Suprapubic skin (tissue), 4 donors: ENCODE measurements at regions not wholly inside any gene's neighbourhood (a gene's known extent, or its start where the extent isn't known, plus 50 kb on each side); places are given as distances from the start of the nearest gene placed in this dataset.

Experiments
- DNase-seq, 2 donors: peaks; one replicate each; pipeline ENCODE4 v3.0.0-alpha.2; 2019; ENCODE audit warnings: low spot score in 2 of 2
- H3K27ac ChIP-seq: fragments of 200-600 bp; sonication (generic); one replicate; pipeline ENCODE4 v1.5.1; 2019
- H3K27me3 ChIP-seq: fragments of 200-600 bp; sonication (generic); one replicate; pipeline ENCODE4 v1.5.1; 2019
- H3K36me3 ChIP-seq: fragments of 200-600 bp; sonication (generic); one replicate; pipeline ENCODE4 v1.5.1; 2019
- H3K4me1 ChIP-seq: fragments of 200-600 bp; sonication (generic); one replicate; pipeline ENCODE4 v1.5.1; 2019
- H3K4me3 ChIP-seq: fragments of 200-600 bp; sonication (generic); one replicate; pipeline ENCODE4 v1.5.1; 2019; ENCODE audit warnings: mild to moderate bottlenecking
- H3K9me3 ChIP-seq: fragments of 200-600 bp; sonication (generic); one replicate; pipeline ENCODE4 v1.5.1; 2019
- CTCF ChIP-seq, 2 donors: fragments of 200-600 bp in 1 of 2; fragments of 450-650 bp in 1 of 2; sonication (generic) in 1 of 2; IDR thresholded peaks; one replicate each; pipeline ENCODE4 v1.5.1; 2016 to 2019; ENCODE audit warnings: antibody characterized with exemption in 2 of 2, mild to moderate bottlenecking in 1 of 2, moderate library complexity in 1 of 2
- EP300 ChIP-seq: sonication (generic); formaldehyde crosslinking; IDR thresholded peaks from one replicate; pipeline ENCODE4 v1.6.1; 2017; ENCODE audit warnings: antibody characterized with exemption
- POLR2A ChIP-seq, 2 donors: fragments of 450-650 bp; IDR thresholded peaks; one replicate each; pipeline ENCODE4 v1.6.1; 2017; ENCODE audit warnings: antibody characterized with exemption in 2 of 2, mild to moderate bottlenecking in 2 of 2, moderate library complexity in 2 of 2
- POLR2AphosphoS5 ChIP-seq, 3 donors: sonication (generic); formaldehyde crosslinking; IDR thresholded peaks; one replicate each; pipeline ENCODE4 v1.6.1; 2017; ENCODE audit warnings: antibody characterized with exemption in 3 of 3
- WGBS: methylation state at CpG from one replicate; pipeline ENCODE4 v1.1.5; 2018; 5-methylcytosine and 5-hydroxymethylcytosine counted together

GRCh38 chr4:152075253-152075928 is 314.6 kb upstream of the GATB start:
- H3K4me1 ChIP-seq: peaks cover 5% of the 10 kb centered on the region
- H3K9me3 ChIP-seq: no peaks in the 10 kb centered on the region
- TF ChIP-seq EP300 (no peak), POLR2AphosphoS5 (IDR thresholded peaks at IDR 0.05) (no peak), CTCF (IDR thresholded peaks at IDR 0.05) (no peak), POLR2A (IDR thresholded peaks at IDR 0.05) (no peak)
- no peak for DNase-seq
- no peak overlapping the region for H3K4me3 ChIP-seq
- H3K36me3 ChIP-seq: no peaks in the 10 kb centered on the region
- no peaks in the 10 kb centered on the region for H3K27me3 ChIP-seq
- WGBS: 76% methylated on average over 8 of the region's 8 CpGs
- H3K27ac ChIP-seq: no peak overlapping the region

- H3K4me3 ChIP-seq: no peak overlapping the region
- TF ChIP-seq POLR2AphosphoS5 (IDR thresholded peaks at IDR 0.05) (no peak), EP300 (no peak), CTCF (IDR thresholded peaks at IDR 0.05) (no peak), POLR2A (IDR thresholded peaks at IDR 0.05) (no peak)
- WGBS: 65% methylated on average over 1 of the region's 1 CpG
- H3K27me3 ChIP-seq: no peaks in the 10 kb centered on the region
- no peak for DNase-seq
- H3K4me1 ChIP-seq: peaks cover 5% of the 10 kb centered on the region
- H3K36me3 ChIP-seq: no peaks in the 10 kb centered on the region
- H3K27ac ChIP-seq: no peak overlapping the region
- H3K9me3 ChIP-seq: no peaks in the 10 kb centered on the region
Observed at GRCh38 chr4:152074573-152074972, 313.8 kb upstream of the GATB start.

- DNase-seq: no peak
- Histone ChIP-seq H3K36me3 (no peaks in the 10 kb centered on the region), H3K9me3 (no peaks in the 10 kb centered on the region), H3K27me3 (no peaks in the 10 kb centered on the region), H3K4me1 (peaks cover 5% of the 10 kb centered on the region), H3K27ac (no peak overlapping the region), H3K4me3 (no peak overlapping the region)
- no peak for TF ChIP-seq EP300
- no peak for TF ChIP-seq CTCF (IDR thresholded peaks at IDR 0.05)
- TF ChIP-seq POLR2A (IDR thresholded peaks at IDR 0.05): no peak
- no peak for TF ChIP-seq POLR2AphosphoS5 (IDR thresholded peaks at IDR 0.05)
- 33% methylated on average over 1 of the region's 1 CpG for WGBS
Observed at GRCh38 chr4:152074088-152074437, 313.3 kb upstream of the GATB start.

- H3K27ac ChIP-seq: no peak overlapping the region
- WGBS: 61% methylated on average over 9 of the region's 9 CpGs
- H3K27me3 ChIP-seq: no peaks in the 10 kb centered on the region
- no peak for DNase-seq
- peaks cover 5% of the 10 kb centered on the region for H3K4me1 ChIP-seq
- H3K36me3 ChIP-seq: no peaks in the 10 kb centered on the region
- H3K4me3 ChIP-seq: no peak overlapping the region
- no peaks in the 10 kb centered on the region for H3K9me3 ChIP-seq
- no peak for TF ChIP-seq EP300
- no peak for TF ChIP-seq POLR2A (IDR thresholded peaks at IDR 0.05)
- no peak for TF ChIP-seq POLR2AphosphoS5 (IDR thresholded peaks at IDR 0.05)
- TF ChIP-seq CTCF (IDR thresholded peaks at IDR 0.05): no peak
Observed at GRCh38 chr4:152073351-152074087, 312.7 kb upstream of the GATB start.

GRCh38 chr4:152072906-152073305 is 312.1 kb upstream of the GATB start:
- Histone ChIP-seq H3K27ac (no peak overlapping the region), H3K9me3 (no peaks in the 10 kb centered on the region), H3K36me3 (no peaks in the 10 kb centered on the region), H3K4me3 (no peak overlapping the region), H3K27me3 (no peaks in the 10 kb centered on the region), H3K4me1 (peaks cover 5% of the 10 kb centered on the region)
- no peak for DNase-seq
- TF ChIP-seq EP300 (no peak), POLR2AphosphoS5 (IDR thresholded peaks at IDR 0.05) (no peak), POLR2A (IDR thresholded peaks at IDR 0.05) (no peak), CTCF (IDR thresholded peaks at IDR 0.05) (no peak)
- WGBS: 93% methylated on average over 11 of the region's 11 CpGs
